HCT116 (cell line): ENCODE measurements at regions not wholly inside any gene's neighbourhood (a gene's known extent, or its start where the extent isn't known, plus 50 kb on each side); places are given as distances from the start of the nearest gene placed in this dataset.

Experiments
- ATAC-seq: fragments of 200-7000 bp; cut with Tn5 transposase; 2 replicates; pipeline ENCODE4 v1.9.1; 2020; ENCODE audit warnings: mild to moderate bottlenecking, moderate library complexity
- BruUV-seq: library from RNA; stranded (reverse); fragments of 400-500 nt; replicated peaks from 2 replicates; lab custom pipeline; 2021; lab: Mats Ljungman, UMichigan
- CTCF ChIA-PET: fragments of 300-600 bp; sonication (Branson Sonifier 250); formaldehyde crosslinking; loops from one replicate; lab custom pipeline; 2021; ENCODE audit warnings: antibody characterized with exemption; lab: Charles Lee
- POLR2A ChIA-PET: fragments of 300-600, 350-600 bp; sonication (Branson Sonifier 250); formaldehyde crosslinking; loops from one replicate; lab custom pipeline; 2021; ENCODE audit warnings: antibody characterized with exemption; lab: Charles Lee
- RAD21 ChIA-PET, 2 experiments: fragments of 300-600 bp; sonication (Branson Sonifier 250); formaldehyde crosslinking; loops; one replicate each; lab custom pipeline; 2023; ENCODE audit warnings: low total read pairs in 2 of 2; ENCODE audit not compliant: uncharacterized antibody in 2 of 2, unreplicated experiment in 2 of 2, low non-redundant PET in 1 of 2; lab: Charles Lee
- DNase-seq: peaks from one replicate; pipeline ENCODE4 v3.0.0-alpha.2; 2010; ENCODE audit warnings: low read depth, low spot score
- H2AFZ ChIP-seq: fragments of 200-600 bp; shearing (Covaris generic), sonication (generic); 2 replicates; pipeline ENCODE4 v1.6.1; 2017; ENCODE audit warnings: low read depth, mixed run types, mixed read lengths, antibody characterized with exemption, low read length; ENCODE audit not compliant: poor library complexity, severe bottlenecking
- H3K27ac ChIP-seq: 2 replicates; pipeline ENCODE4 v1.5.1; 2012; ENCODE audit warnings: low read depth, low read length
- H3K27me3 ChIP-seq: fragments of 200-600 bp; sonication (generic); 2 replicates; pipeline ENCODE4 v1.6.1; 2016; ENCODE audit warnings: mixed run types, low read length, mixed read lengths; ENCODE audit not compliant: insufficient read depth
- H3K36me3 ChIP-seq, 2 experiments: fragments of 200-500 bp in 1 of 2; fragments of 200-600 bp in 1 of 2; sonication (Bioruptor generic) in 1 of 2; sonication (generic) in 1 of 2; 2 replicates each; pipeline versions ENCODE4 v1.5.1 to v1.6.1; 2014 to 2016; ENCODE audit warnings: low read length in 2 of 2, inconsistent platforms in 1 of 2, mixed read lengths in 1 of 2, mixed run types in 1 of 2; ENCODE audit not compliant: insufficient read depth in 2 of 2, control insufficient read depth in 1 of 2
- H3K4me1 ChIP-seq, 2 experiments: fragments of 200-600 bp in 1 of 2; sonication (generic) in 1 of 2; 2 replicates each; pipeline versions ENCODE4 v1.5.1 to v1.6.1; 2012 to 2017; ENCODE audit warnings: low read length in 2 of 2, inconsistent platforms in 1 of 2, mild to moderate bottlenecking in 1 of 2, mixed read lengths in 1 of 2, mixed run types in 1 of 2, moderate library complexity in 1 of 2; ENCODE audit not compliant: insufficient read depth in 2 of 2, control insufficient read depth in 1 of 2
- H3K4me2 ChIP-seq: fragments of 200-600 bp; sonication (generic); 2 replicates; pipeline ENCODE4 v1.6.1; 2017; ENCODE audit warnings: mixed run types, low read length, mixed read lengths
- H3K4me3 ChIP-seq, 2 experiments: fragments of 200-600 bp in 1 of 2; sonication (generic) in 1 of 2; replicated peaks in 1 of 2; 2 replicates each; pipeline ENCODE4 v1.5.1; 2011 to 2016; ENCODE audit warnings: low read length in 2 of 2, control low read depth in 1 of 2, low read depth in 1 of 2, mild to moderate bottlenecking in 1 of 2, mixed read lengths in 1 of 2, mixed run types in 1 of 2
- H3K79me2 ChIP-seq: fragments of 200-600 bp; sonication (generic); 2 replicates; pipeline ENCODE4 v1.6.1; 2017; ENCODE audit warnings: mild to moderate bottlenecking, mixed run types, low read length, moderate library complexity, mixed read lengths; ENCODE audit not compliant: insufficient read depth
- H3K9ac ChIP-seq: fragments of 200-600 bp; sonication (generic); 2 replicates; pipeline ENCODE4 v1.6.1; 2016; ENCODE audit warnings: low read length, mixed read lengths
- H3K9me2 ChIP-seq: fragments of 200-600 bp; sonication (generic), shearing (Covaris generic); 2 replicates; pipeline ENCODE4 v1.6.1; 2017; ENCODE audit warnings: mixed run types, mild to moderate bottlenecking, moderate library complexity; ENCODE audit not compliant: insufficient read depth
- H3K9me3 ChIP-seq, 2 experiments: fragments of 200-500 bp in 1 of 2; fragments of 200-600 bp in 1 of 2; sonication (Bioruptor generic) in 1 of 2; sonication (generic) in 1 of 2; 2 replicates each; pipeline ENCODE4 v1.6.1; 2014 to 2017; ENCODE audit warnings: low read length in 2 of 2, mixed read lengths in 2 of 2, inconsistent platforms in 1 of 2, low read depth in 1 of 2, mild to moderate bottlenecking in 1 of 2, mixed run types in 1 of 2, moderate library complexity in 1 of 2; ENCODE audit not compliant: control insufficient read depth in 1 of 2, insufficient read depth in 1 of 2
- H4K20me1 ChIP-seq: fragments of 200-600 bp; sonication (generic), shearing (Covaris generic); 2 replicates; pipeline ENCODE4 v1.6.1; 2017; ENCODE audit warnings: mixed run types, mild to moderate bottlenecking, moderate library complexity; ENCODE audit not compliant: insufficient read depth
- CBX3 ChIP-seq: IDR thresholded peaks from 2 replicates; pipeline ENCODE4 v1.6.1; 2012; ENCODE audit warnings: low read depth
- CEBPB ChIP-seq: IDR thresholded peaks from 2 replicates; pipeline ENCODE4 v1.6.1; 2012; ENCODE audit warnings: low read depth
- JUND ChIP-seq: IDR thresholded peaks from 2 replicates; pipeline ENCODE4 v1.6.1; 2012
- POLR2AphosphoS5 ChIP-seq: IDR thresholded peaks from 2 replicates; pipeline ENCODE4 v1.6.1; 2011; ENCODE audit warnings: mild to moderate bottlenecking, low read depth, low read length, moderate library complexity
- RAD21 ChIP-seq: IDR thresholded peaks from 2 replicates; pipeline ENCODE4 v1.6.1; 2012; ENCODE audit warnings: low read depth, mild to moderate bottlenecking
- SIN3A ChIP-seq: IDR thresholded peaks from 2 replicates; pipeline ENCODE4 v1.6.1; 2012; ENCODE audit warnings: low read depth
- YY1 ChIP-seq: IDR thresholded peaks from 2 replicates; pipeline ENCODE4 v1.6.1; 2011; ENCODE audit warnings: low read length, low read depth, moderate library complexity, mild to moderate bottlenecking; ENCODE audit not compliant: insufficient replicate concordance; ENCODE audit errors: extremely low read depth
- ZNF274 ChIP-seq: fragments of 200-500 bp; sonication (Bioruptor generic); IDR thresholded peaks from 2 replicates; pipeline ENCODE4 v1.6.1; 2014; ENCODE audit warnings: mild to moderate bottlenecking, low read depth, low read length, inconsistent platforms
- intact Hi-C: fragments of 100-400 bp; cut with micrococcal nuclease; formaldehyde crosslinking; loops from 2 replicates; pipeline ENCODE4 v1.10.0; 2022
- TF ChIP-seq, protein P1 (sequence below): IDR thresholded peaks from 2 replicates; pipeline ENCODE4 v1.6.1; 2011; ENCODE audit warnings: mild to moderate bottlenecking, low read length, moderate library complexity; ENCODE audit not compliant: insufficient replicate concordance; ENCODE audit errors: extremely low read depth
- TF ChIP-seq, protein P2 (sequence below): IDR thresholded peaks from 2 replicates; pipeline ENCODE4 v1.6.1; 2012

DNA sequence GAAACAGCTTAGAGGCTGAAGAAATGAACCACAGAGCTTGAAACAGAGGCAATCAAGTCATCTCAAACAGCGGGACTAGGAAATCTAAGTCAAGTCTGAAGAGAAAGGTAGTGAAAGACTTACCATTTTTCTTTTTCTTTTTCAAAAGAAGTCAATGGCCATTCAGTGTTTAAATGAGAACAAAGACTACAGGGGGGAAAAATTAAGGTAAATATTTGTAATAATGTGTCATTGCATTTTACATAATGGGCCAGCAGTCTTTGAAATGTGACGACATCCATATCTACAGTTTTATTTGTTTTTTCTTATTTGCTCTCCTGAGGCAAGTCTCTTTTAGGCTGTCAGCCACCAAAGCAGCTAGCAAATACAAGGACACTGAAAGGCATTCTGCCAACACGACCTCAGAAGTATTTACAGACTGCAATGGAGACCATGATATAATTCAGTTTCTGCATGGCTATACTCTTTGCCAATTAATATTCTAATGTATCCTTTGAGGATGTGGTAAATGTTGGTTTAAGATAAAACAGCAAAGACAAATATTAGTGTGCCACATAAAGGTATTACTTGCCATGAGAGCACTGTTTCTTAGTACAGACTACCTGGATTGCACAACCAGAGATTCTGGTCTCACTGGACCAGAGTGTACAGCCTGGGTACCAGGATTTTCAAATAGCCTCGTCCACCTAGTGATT, 307.0 kb upstream of the THBS1 start:
- POLR2A ChIA-PET, result no interaction called here
- Histone ChIP-seq H3K36me3 (no peaks in the 10 kb centered on the region), H3K79me2 (no peaks in the 10 kb centered on the region), H4K20me1 (no peaks in the 10 kb centered on the region), H3K9me2 (no peaks in the 10 kb centered on the region), H3K4me1 (peaks cover 0 to 2% of the 10 kb centered on the region in 2 experiments; a peak in 1 of 4 replicates), H3K4me2 (no peak overlapping the region), H3K4me3 (no peak overlapping the region), H3K9ac (no peak overlapping the region), H2AFZ (no peak overlapping the region), H3K27ac (no peak overlapping the region), H3K27me3 (no peaks in the 10 kb centered on the region), H3K9me3 (no peaks in the 10 kb centered on the region)
- intact Hi-C loops, result no loop called here
- RAD21 ChIA-PET, result no interaction called here
- CTCF ChIA-PET, result no interaction called here
- ATAC-seq, result no peak
- BruUV-seq, result no TSS peak
- no peak for DNase-seq
- TF ChIP-seq SIN3A, result no peak
- no peak for TF ChIP-seq CBX3
- TF ChIP-seq, protein P1, sequence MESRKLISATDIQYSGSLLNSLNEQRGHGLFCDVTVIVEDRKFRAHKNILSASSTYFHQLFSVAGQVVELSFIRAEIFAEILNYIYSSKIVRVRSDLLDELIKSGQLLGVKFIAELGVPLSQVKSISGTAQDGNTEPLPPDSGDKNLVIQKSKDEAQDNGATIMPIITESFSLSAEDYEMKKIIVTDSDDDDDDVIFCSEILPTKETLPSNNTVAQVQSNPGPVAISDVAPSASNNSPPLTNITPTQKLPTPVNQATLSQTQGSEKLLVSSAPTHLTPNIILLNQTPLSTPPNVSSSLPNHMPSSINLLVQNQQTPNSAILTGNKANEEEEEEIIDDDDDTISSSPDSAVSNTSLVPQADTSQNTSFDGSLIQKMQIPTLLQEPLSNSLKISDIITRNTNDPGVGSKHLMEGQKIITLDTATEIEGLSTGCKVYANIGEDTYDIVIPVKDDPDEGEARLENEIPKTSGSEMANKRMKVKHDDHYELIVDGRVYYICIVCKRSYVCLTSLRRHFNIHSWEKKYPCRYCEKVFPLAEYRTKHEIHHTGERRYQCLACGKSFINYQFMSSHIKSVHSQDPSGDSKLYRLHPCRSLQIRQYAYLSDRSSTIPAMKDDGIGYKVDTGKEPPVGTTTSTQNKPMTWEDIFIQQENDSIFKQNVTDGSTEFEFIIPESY, result no peak
- TF ChIP-seq, protein P2, sequence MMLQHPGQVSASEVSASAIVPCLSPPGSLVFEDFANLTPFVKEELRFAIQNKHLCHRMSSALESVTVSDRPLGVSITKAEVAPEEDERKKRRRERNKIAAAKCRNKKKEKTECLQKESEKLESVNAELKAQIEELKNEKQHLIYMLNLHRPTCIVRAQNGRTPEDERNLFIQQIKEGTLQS, result no peak
- TF ChIP-seq RAD21, result no peak
- no peak for TF ChIP-seq JUND
- TF ChIP-seq CEBPB, result no peak
- TF ChIP-seq YY1, result no peak
- no peak for TF ChIP-seq POLR2AphosphoS5
- no peak for TF ChIP-seq ZNF274
